ENCODE measurements at regions not wholly inside any gene's neighbourhood (a gene's known extent, or its start where the extent isn't known, plus 50 kb on each side); places are given as distances from the start of the nearest gene placed in this dataset.

GRCh38 chr5:67377631-67378030, 181.0 kb upstream of the CD180 start:
- no peak overlapping the region for H2AK5ac ChIP-seq (ENCODE audit: low read length, severe bottlenecking)
- no peak for DNase-seq

GRCh38 chr5:67375606-67376005, 179.0 kb upstream of the CD180 start:
- Histone ChIP-seq H3K79me1 (replicated peaks; ENCODE audit: low read length, poor library complexity, severe bottlenecking) (no peaks in the 10 kb centered on the region), H3K9me3 (ENCODE audit: control insufficient read depth, low read length) (no peaks in the 10 kb centered on the region), H3K36me3 (ENCODE audit: control insufficient read depth in 1 of 2, insufficient read depth in 2 of 2, low read depth in 1 of 2, low read length in 2 of 2) (no peaks in the 10 kb centered on the region), H3K4me1 (ENCODE audit: control insufficient read depth, insufficient read depth, low read depth, low read length) (no peaks in the 10 kb centered on the region), H3K27me3 (ENCODE audit: control insufficient read depth in 1 of 2, insufficient read depth in 1 of 2, low read length in 2 of 2) (no peaks in the 10 kb centered on the region), H3K4ac (ENCODE audit: low read depth in 1 of 2, low read length in 2 of 2) (no peak overlapping the region), H3K27ac (ENCODE audit: low read length, poor library complexity, severe bottlenecking) (no peak overlapping the region), H3K4me3 (ENCODE audit: insufficient read depth in 1 of 2, low read depth in 1 of 2, low read length in 2 of 2) (no peak overlapping the region), H2AFZ (ENCODE audit: low read depth, low read length) (no peak overlapping the region), H3K18ac (ENCODE audit: low read depth in 1 of 2, low read length in 2 of 2) (no peak overlapping the region), H3K4me2 (ENCODE audit: low read length, poor library complexity, severe bottlenecking) (no peak overlapping the region), H2BK12ac (ENCODE audit: low read length in 2 of 2) (no peak overlapping the region), H2BK5ac (ENCODE audit: low read depth, low read length, poor library complexity, severe bottlenecking) (no peak overlapping the region), H3K23ac (ENCODE audit: low read length in 2 of 2) (no peak overlapping the region), H2BK15ac (ENCODE audit: low read depth, poor library complexity, severe bottlenecking) (no peak overlapping the region), H4K8ac (ENCODE audit: low read length) (no peak overlapping the region), H3K14ac (ENCODE audit: low read length in 2 of 2) (no peak overlapping the region), H2AK5ac (ENCODE audit: low read length, severe bottlenecking) (no peak overlapping the region), H4K91ac (ENCODE audit: low read length) (no peak overlapping the region), H2BK120ac (ENCODE audit: low read depth, low read length) (no peak overlapping the region), H3K9ac (ENCODE audit: low read length) (no peak overlapping the region)
- 100% methylated on average over 2 of the region's 2 CpGs for WGBS
- DNase-seq: no peak

More at GRCh38 chr5:67377631-67378030, 181.0 kb upstream of the CD180 start:
- Histone ChIP-seq H3K27me3 (ENCODE audit: control insufficient read depth in 1 of 2, insufficient read depth in 1 of 2, low read length in 2 of 2) (no peaks in the 10 kb centered on the region), H3K14ac (ENCODE audit: low read length in 2 of 2) (no peak overlapping the region), H2BK120ac (ENCODE audit: low read depth, low read length) (no peak overlapping the region), H3K4me2 (ENCODE audit: low read length, poor library complexity, severe bottlenecking) (no peak overlapping the region), H3K18ac (ENCODE audit: low read depth in 1 of 2, low read length in 2 of 2) (no peak overlapping the region), H4K8ac (ENCODE audit: low read length) (no peak overlapping the region), H2BK12ac (ENCODE audit: low read length in 2 of 2) (no peak overlapping the region), H3K4ac (ENCODE audit: low read depth in 1 of 2, low read length in 2 of 2) (no peak overlapping the region), H3K79me1 (replicated peaks; ENCODE audit: low read length, poor library complexity, severe bottlenecking) (no peaks in the 10 kb centered on the region), H4K91ac (ENCODE audit: low read length) (no peak overlapping the region), H3K27ac (ENCODE audit: low read length, poor library complexity, severe bottlenecking) (no peak overlapping the region), H3K23ac (ENCODE audit: low read length in 2 of 2) (no peak overlapping the region), H3K9me3 (ENCODE audit: control insufficient read depth, low read length) (no peaks in the 10 kb centered on the region), H3K36me3 (ENCODE audit: control insufficient read depth in 1 of 2, insufficient read depth in 2 of 2, low read depth in 1 of 2, low read length in 2 of 2) (no peaks in the 10 kb centered on the region), H2BK15ac (ENCODE audit: low read depth, poor library complexity, severe bottlenecking) (no peak overlapping the region), H2BK5ac (ENCODE audit: low read depth, low read length, poor library complexity, severe bottlenecking) (no peak overlapping the region), H3K4me3 (ENCODE audit: insufficient read depth in 1 of 2, low read depth in 1 of 2, low read length in 2 of 2) (no peak overlapping the region), H3K4me1 (ENCODE audit: control insufficient read depth, insufficient read depth, low read depth, low read length) (no peaks in the 10 kb centered on the region), H3K9ac (ENCODE audit: low read length) (no peak overlapping the region), H2AFZ (ENCODE audit: low read depth, low read length) (no peak overlapping the region)
- 100% methylated on average over 3 of the region's 4 CpGs for WGBS

- Histone ChIP-seq H2BK12ac (ENCODE audit: low read length in 2 of 2) (no peak overlapping the region), H4K91ac (ENCODE audit: low read length) (no peak overlapping the region)
- no CpG with 5 or more reads among the region's 2 CpGs for WGBS
These were observed 177.8 kb upstream of the CD180 start for GRCh38 chr5:67374378-67374777.

DNA sequence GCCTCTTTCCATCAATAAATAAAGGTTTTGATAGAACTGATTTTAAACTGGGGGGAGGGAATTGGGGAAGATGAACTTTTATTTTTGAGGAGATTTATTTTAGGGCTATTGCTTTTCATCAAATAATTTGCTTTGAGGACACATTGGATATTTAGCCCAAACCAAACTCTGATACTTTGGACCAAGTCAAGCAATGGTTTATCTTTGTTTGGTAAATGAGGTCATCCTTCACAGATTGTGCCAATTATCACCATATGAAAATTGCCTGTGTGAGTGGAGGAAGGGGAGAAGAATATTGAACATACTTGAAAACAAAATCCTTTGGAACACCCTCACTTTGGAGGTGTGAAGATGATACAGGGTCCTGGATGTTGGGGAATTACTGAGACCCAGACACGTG, 176.9 kb upstream of the CD180 start:
- H3K4me3 ChIP-seq (ENCODE audit: insufficient read depth in 1 of 2, low read depth in 1 of 2, low read length in 2 of 2): no peak overlapping the region
- no peak overlapping the region for H3K9ac ChIP-seq (ENCODE audit: low read length)
- H2AK5ac ChIP-seq (ENCODE audit: low read length, severe bottlenecking): no peak overlapping the region
- H4K8ac ChIP-seq (ENCODE audit: low read length): no peak overlapping the region
- 87% methylated on average over 1 of the region's 1 CpG for WGBS
- H3K9me3 ChIP-seq (ENCODE audit: control insufficient read depth, low read length): no peaks in the 10 kb centered on the region
- no peak overlapping the region for H3K4ac ChIP-seq (ENCODE audit: low read depth in 1 of 2, low read length in 2 of 2)
- no peaks in the 10 kb centered on the region for H3K79me1 ChIP-seq (replicated peaks; ENCODE audit: low read length, poor library complexity, severe bottlenecking)
- H2BK12ac ChIP-seq (ENCODE audit: low read length in 2 of 2): no peak overlapping the region
- no peak for DNase-seq
- no peaks in the 10 kb centered on the region for H3K36me3 ChIP-seq (ENCODE audit: control insufficient read depth in 1 of 2, insufficient read depth in 2 of 2, low read depth in 1 of 2, low read length in 2 of 2)
- H3K27ac ChIP-seq (ENCODE audit: low read length, poor library complexity, severe bottlenecking): no peak overlapping the region
- H3K4me2 ChIP-seq (ENCODE audit: low read length, poor library complexity, severe bottlenecking): no peak overlapping the region
- no peak overlapping the region for H4K91ac ChIP-seq (ENCODE audit: low read length)
- no peak overlapping the region for H2AFZ ChIP-seq (ENCODE audit: low read depth, low read length)
- H3K18ac ChIP-seq (ENCODE audit: low read depth in 1 of 2, low read length in 2 of 2): no peak overlapping the region
- no peak overlapping the region for H2BK15ac ChIP-seq (ENCODE audit: low read depth, poor library complexity, severe bottlenecking)
- no peak overlapping the region for H3K14ac ChIP-seq (ENCODE audit: low read length in 2 of 2)
- no peak overlapping the region for H2BK5ac ChIP-seq (ENCODE audit: low read depth, low read length, poor library complexity, severe bottlenecking)
- no peak overlapping the region for H3K23ac ChIP-seq (ENCODE audit: low read length in 2 of 2)
- H3K27me3 ChIP-seq (ENCODE audit: control insufficient read depth in 1 of 2, insufficient read depth in 1 of 2, low read length in 2 of 2): no peaks in the 10 kb centered on the region
- H2BK120ac ChIP-seq (ENCODE audit: low read depth, low read length): no peak overlapping the region
- no peaks in the 10 kb centered on the region for H3K4me1 ChIP-seq (ENCODE audit: control insufficient read depth, insufficient read depth, low read depth, low read length)

More at GRCh38 chr5:67374378-67374777, 177.8 kb upstream of the CD180 start:
- no peak overlapping the region for H3K18ac ChIP-seq (ENCODE audit: low read depth in 1 of 2, low read length in 2 of 2)
- H2AFZ ChIP-seq (ENCODE audit: low read depth, low read length): no peak overlapping the region
- H3K27me3 ChIP-seq (ENCODE audit: control insufficient read depth in 1 of 2, insufficient read depth in 1 of 2, low read length in 2 of 2): no peaks in the 10 kb centered on the region
- H3K4me3 ChIP-seq (ENCODE audit: insufficient read depth in 1 of 2, low read depth in 1 of 2, low read length in 2 of 2): no peak overlapping the region
- no peak overlapping the region for H3K4me2 ChIP-seq (ENCODE audit: low read length, poor library complexity, severe bottlenecking)
- no peak overlapping the region for H2BK120ac ChIP-seq (ENCODE audit: low read depth, low read length)
- H3K36me3 ChIP-seq (ENCODE audit: control insufficient read depth in 1 of 2, insufficient read depth in 2 of 2, low read depth in 1 of 2, low read length in 2 of 2): no peaks in the 10 kb centered on the region
- H2BK15ac ChIP-seq (ENCODE audit: low read depth, poor library complexity, severe bottlenecking): no peak overlapping the region
- H3K9ac ChIP-seq (ENCODE audit: low read length): no peak overlapping the region
- H3K4me1 ChIP-seq (ENCODE audit: control insufficient read depth, insufficient read depth, low read depth, low read length): no peaks in the 10 kb centered on the region
- no peak overlapping the region for H2AK5ac ChIP-seq (ENCODE audit: low read length, severe bottlenecking)
- H3K23ac ChIP-seq (ENCODE audit: low read length in 2 of 2): no peak overlapping the region
- H3K9me3 ChIP-seq (ENCODE audit: control insufficient read depth, low read length): no peaks in the 10 kb centered on the region
- no peak overlapping the region for H2BK5ac ChIP-seq (ENCODE audit: low read depth, low read length, poor library complexity, severe bottlenecking)
- no peak overlapping the region for H3K4ac ChIP-seq (ENCODE audit: low read depth in 1 of 2, low read length in 2 of 2)
- no peak for DNase-seq
- no peak overlapping the region for H3K27ac ChIP-seq (ENCODE audit: low read length, poor library complexity, severe bottlenecking)
- H3K79me1 ChIP-seq (replicated peaks; ENCODE audit: low read length, poor library complexity, severe bottlenecking): no peaks in the 10 kb centered on the region
- no peak overlapping the region for H3K14ac ChIP-seq (ENCODE audit: low read length in 2 of 2)
- H4K8ac ChIP-seq (ENCODE audit: low read length): no peak overlapping the region
